NCI-H146 (cell line): ENCODE measurements at regions not wholly inside any gene's neighbourhood (a gene's known extent, or its start where the extent isn't known, plus 50 kb on each side); places are given as distances from the start of the nearest gene placed in this dataset.
"Not testable (repeated sequence)": the region's sequence is repeated elsewhere in the genome, so short reads cannot be mapped to it uniquely, and the experiment has no call there.

Experiments
- DNase-seq: peaks from one replicate; lab custom pipeline; 2025; lab: John Stamatoyannopoulos, UW

- no peak for DNase-seq
Measured at GRCh38 chr13:50274181-50274580, 258.9 kb downstream of the KCNRG start.

GRCh38 chr13:50275392-50276063 is 260.3 kb downstream of the KCNRG start:
- no peak for DNase-seq

- DNase-seq: no peak
Measured at GRCh38 chr13:50276550-50276949, 261.3 kb downstream of the KCNRG start.

GRCh38 chr13:50277127-50277526 is 261.9 kb downstream of the KCNRG start:
- DNase-seq: no peak

GRCh38 chr13:50277906-50278305 is 262.7 kb downstream of the KCNRG start:
- DNase-seq: no peak

- DNase-seq: no peak
Measured at GRCh38 chr13:50280441-50280937, 265.2 kb downstream of the KCNRG start.

- no peak for DNase-seq
Measured at GRCh38 chr13:50282016-50282415, 266.8 kb downstream of the KCNRG start.

GRCh38 chr13:50283017-50283416 is 267.8 kb downstream of the KCNRG start:
- no peak for DNase-seq

GRCh38 chr13:50284540-50284939 is 269.3 kb downstream of the KCNRG start:
- no peak for DNase-seq

- no peak for DNase-seq
Measured at GRCh38 chr13:50285283-50285682, 270.0 kb downstream of the KCNRG start.

GRCh38 chr13:50286324-50286723 is 271.1 kb downstream of the KCNRG start:
- no peak for DNase-seq

GRCh38 chr13:50290186-50290585 is 274.9 kb downstream of the KCNRG start:
- DNase-seq: no peak

GRCh38 chr13:50291611-50292010 is 276.4 kb downstream of the KCNRG start:
- no peak for DNase-seq

- no peak for DNase-seq
Measured at GRCh38 chr13:50292081-50292480, 276.8 kb downstream of the KCNRG start.

- DNase-seq: not testable (repeated sequence)
Measured at GRCh38 chr13:50294425-50294824, 279.2 kb downstream of the KCNRG start.

GRCh38 chr13:50299546-50300249 is 284.5 kb downstream of the KCNRG start:
- DNase-seq: no peak

GRCh38 chr13:50303963-50304721 is 288.9 kb downstream of the KCNRG start:
- no peak for DNase-seq

- DNase-seq: no peak
Measured at GRCh38 chr13:50306156-50306555, 290.9 kb downstream of the KCNRG start.

- no peak for DNase-seq
Measured at GRCh38 chr13:50309318-50309717, 294.1 kb downstream of the KCNRG start.

- DNase-seq: peak; percentile 15
Measured at GRCh38 chr13:50309882-50310594, 294.8 kb downstream of the KCNRG start.

GRCh38 chr13:50310734-50311133 is 295.5 kb downstream of the KCNRG start:
- no peak for DNase-seq

- peak; percentile 34 for DNase-seq
Measured at GRCh38 chr13:50318887-50319286, 303.6 kb downstream of the KCNRG start.
